Spinal cord (tissue), 9 donors: ENCODE measurements at regions not wholly inside any gene's neighbourhood (a gene's known extent, or its start where the extent isn't known, plus 50 kb on each side); places are given as distances from the start of the nearest gene placed in this dataset.

Experiments used
- DNase-seq, 6 donors: peaks; one replicate each; pipeline versions ENCODE4 v3.0.0 to v3.0.0-alpha.2; 2013 to 2015; ENCODE audit warnings: low spot score in 6 of 6, low read depth in 4 of 6
- H3K27ac ChIP-seq: one replicate; pipeline ENCODE4 v1.5.1; 2013; ENCODE audit warnings: low read depth, low read length, control low read depth
- H3K27me3 ChIP-seq: one replicate; pipeline ENCODE4 v1.6.1; 2013; ENCODE audit warnings: low read length; ENCODE audit not compliant: control insufficient read depth, insufficient read depth
- H3K36me3 ChIP-seq: one replicate; pipeline ENCODE4 v1.6.1; 2013; ENCODE audit warnings: low read length; ENCODE audit not compliant: control insufficient read depth, insufficient read depth
- H3K4me1 ChIP-seq: one replicate; pipeline ENCODE4 v1.6.1; 2013; ENCODE audit warnings: low read length; ENCODE audit not compliant: control insufficient read depth, insufficient read depth
- H3K4me3 ChIP-seq: one replicate; pipeline ENCODE4 v1.5.1; 2013; ENCODE audit warnings: low read depth, low read length, control low read depth
- H3K9me3 ChIP-seq: one replicate; pipeline ENCODE4 v1.6.1; 2013; ENCODE audit warnings: low read length; ENCODE audit not compliant: control insufficient read depth, insufficient read depth
- WGBS: methylation state at CpG from one replicate; pipeline ENCODE4 v1.1.5; 2013; ENCODE audit warnings: missing lambda C conversion rate; ENCODE audit not compliant: insufficient coverage; 5-methylcytosine and 5-hydroxymethylcytosine counted together
- donor health status: healthy.

DNA sequence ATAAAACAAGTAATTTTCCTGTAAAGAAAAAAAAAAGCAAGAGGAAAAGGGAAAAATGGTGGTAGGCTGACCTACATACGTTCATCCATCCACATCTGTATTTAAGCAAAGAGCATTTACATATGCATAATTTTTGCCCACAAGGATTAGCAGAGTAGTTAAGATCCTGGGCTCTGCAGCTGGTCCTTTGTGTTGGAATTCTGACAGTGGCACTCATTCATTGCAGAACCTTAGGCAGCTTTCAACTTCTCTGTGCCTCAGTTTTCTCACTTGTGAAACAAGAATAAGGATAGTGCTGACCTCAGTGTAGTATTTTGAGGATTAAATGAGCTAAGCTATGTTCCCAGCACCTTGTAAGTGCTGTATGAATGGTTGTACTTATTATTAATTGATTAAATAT is 211.3 kb downstream of the ARL4C start:
- DNase-seq: peak in 2 of 6 donors; percentile 54 to 59
- no peaks in the 10 kb centered on the region for H3K27me3 ChIP-seq
- no peak overlapping the region for H3K27ac ChIP-seq
- H3K36me3 ChIP-seq: no peaks in the 10 kb centered on the region
- H3K4me3 ChIP-seq: no peak overlapping the region
- no CpG with 5 or more reads among the region's 1 CpG for WGBS
- H3K4me1 ChIP-seq: peaks cover 5% of the 10 kb centered on the region
- H3K9me3 ChIP-seq: no peaks in the 10 kb centered on the region

DNA sequence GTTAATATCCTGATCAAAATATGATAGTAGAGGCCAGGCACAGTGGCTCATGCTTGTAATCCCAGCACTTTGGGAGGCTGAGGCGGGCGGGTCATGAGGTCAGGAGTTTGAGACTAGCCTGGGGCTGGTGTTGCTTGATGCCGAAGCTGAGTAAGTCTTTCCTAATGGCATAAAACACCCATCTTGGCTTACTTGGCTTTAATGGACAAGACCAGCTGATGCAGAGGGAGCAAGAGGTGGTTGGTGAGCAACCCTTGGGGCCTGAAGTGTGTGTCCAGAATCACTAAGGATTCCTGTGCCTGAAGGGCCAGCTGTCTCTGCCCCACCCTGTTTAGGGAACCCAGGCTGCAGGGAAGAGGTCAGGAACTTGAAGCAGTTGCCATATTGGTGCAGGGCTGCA is 217.2 kb downstream of the ARL4C start:
- Histone ChIP-seq H3K4me1 (no peaks in the 10 kb centered on the region), H3K4me3 (no peak overlapping the region), H3K27ac (no peak overlapping the region), H3K27me3 (no peaks in the 10 kb centered on the region), H3K9me3 (no peaks in the 10 kb centered on the region), H3K36me3 (no peaks in the 10 kb centered on the region)
- no peak for DNase-seq
- WGBS: 94% methylated on average over 2 of the region's 3 CpGs

- no peak overlapping the region for H3K27ac ChIP-seq
- no peak overlapping the region for H3K4me3 ChIP-seq
- H3K4me1 ChIP-seq: no peaks in the 10 kb centered on the region
- no peak for DNase-seq
- H3K9me3 ChIP-seq: no peaks in the 10 kb centered on the region
- H3K36me3 ChIP-seq: no peaks in the 10 kb centered on the region
- H3K27me3 ChIP-seq: no peaks in the 10 kb centered on the region
- WGBS: 94% methylated on average over 4 of the region's 7 CpGs
Measured at GRCh38 chr2:234278556-234279255, 218.2 kb downstream of the ARL4C start.

GRCh38 chr2:234275515-234275914 is 221.4 kb downstream of the ARL4C start:
- WGBS: 88% methylated on average over 1 of the region's 2 CpGs
- DNase-seq: no peak
- no peaks in the 10 kb centered on the region for H3K4me1 ChIP-seq
- H3K4me3 ChIP-seq: no peak overlapping the region
- H3K36me3 ChIP-seq: no peaks in the 10 kb centered on the region
- H3K27ac ChIP-seq: no peak overlapping the region
- H3K9me3 ChIP-seq: no peaks in the 10 kb centered on the region
- no peaks in the 10 kb centered on the region for H3K27me3 ChIP-seq

GRCh38 chr2:234273887-234274584 is 222.8 kb downstream of the ARL4C start:
- no peaks in the 10 kb centered on the region for H3K4me1 ChIP-seq
- WGBS: 85% methylated on average over 4 of the region's 9 CpGs

GRCh38 chr2:234272069-234272850 is 221.8 kb downstream of the SPP2 start:
- Histone ChIP-seq H3K4me3 (no peak overlapping the region), H3K27me3 (no peaks in the 10 kb centered on the region), H3K4me1 (no peaks in the 10 kb centered on the region), H3K9me3 (no peaks in the 10 kb centered on the region), H3K27ac (no peak overlapping the region), H3K36me3 (no peaks in the 10 kb centered on the region)
- WGBS: 80% methylated on average over 2 of the region's 5 CpGs
- DNase-seq: no peak

More at GRCh38 chr2:234273887-234274584, 222.8 kb downstream of the ARL4C start:
- no peak for DNase-seq
- no peak overlapping the region for H3K4me3 ChIP-seq
- H3K27ac ChIP-seq: no peak overlapping the region
- H3K9me3 ChIP-seq: no peaks in the 10 kb centered on the region
- H3K27me3 ChIP-seq: no peaks in the 10 kb centered on the region
- no peaks in the 10 kb centered on the region for H3K36me3 ChIP-seq

DNA sequence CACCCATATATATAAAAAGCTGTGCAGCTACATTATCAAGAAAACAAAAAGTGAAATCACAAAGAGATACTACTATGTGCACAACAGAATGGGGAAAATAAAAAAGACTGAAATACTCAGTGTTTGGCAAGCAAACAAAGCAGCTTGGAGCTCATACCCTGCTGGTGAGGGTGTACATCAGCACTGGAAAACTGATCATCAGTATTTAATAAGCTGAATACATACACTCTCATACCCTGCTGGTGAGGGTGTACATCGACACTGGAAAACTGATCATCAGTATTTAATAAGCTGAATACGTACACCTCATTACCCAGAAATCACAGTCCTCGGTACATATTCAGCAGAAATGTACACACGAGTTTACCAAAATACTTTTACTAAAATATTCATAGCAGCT is 220.8 kb downstream of the SPP2 start:
- H3K4me3 ChIP-seq: no peak overlapping the region
- WGBS: 73% methylated on average over 3 of the region's 4 CpGs

DNA sequence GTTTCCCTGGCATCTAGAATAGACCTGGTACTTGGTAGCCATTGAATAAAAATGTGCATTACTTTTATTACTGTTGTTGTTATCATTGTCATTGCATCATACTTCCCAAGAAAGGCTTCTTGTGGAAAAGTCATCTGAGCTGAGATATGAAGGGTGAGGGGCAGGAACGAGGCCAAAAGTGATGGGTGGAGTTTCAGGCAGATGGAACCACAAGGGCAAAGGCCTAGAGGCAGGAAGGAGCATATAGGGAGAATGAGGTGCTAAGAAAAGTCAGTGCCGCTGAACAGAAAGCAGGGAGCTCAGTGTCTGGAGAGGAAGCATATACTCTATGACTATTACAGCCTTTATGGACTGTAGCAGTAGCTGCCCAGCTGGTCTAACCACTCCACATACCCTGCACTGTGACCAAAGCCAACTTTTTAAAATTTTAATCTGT is 219.3 kb downstream of the SPP2 start:
- no peak for DNase-seq
- no peaks in the 10 kb centered on the region for H3K27me3 ChIP-seq
- H3K4me1 ChIP-seq: no peaks in the 10 kb centered on the region
- no peaks in the 10 kb centered on the region for H3K36me3 ChIP-seq
- WGBS: 92% methylated on average over 1 of the region's 2 CpGs
- no peaks in the 10 kb centered on the region for H3K9me3 ChIP-seq
- H3K4me3 ChIP-seq: no peak overlapping the region
- H3K27ac ChIP-seq: no peak overlapping the region

More for the DNA sequence above, 220.8 kb downstream of the SPP2 start:
- no peaks in the 10 kb centered on the region for H3K36me3 ChIP-seq
- no peaks in the 10 kb centered on the region for H3K27me3 ChIP-seq
- no peaks in the 10 kb centered on the region for H3K9me3 ChIP-seq
- DNase-seq: peak in 1 of 6 donors; percentile 59
- no peaks in the 10 kb centered on the region for H3K4me1 ChIP-seq
- no peak overlapping the region for H3K27ac ChIP-seq

- no peaks in the 10 kb centered on the region for H3K4me1 ChIP-seq
- no peaks in the 10 kb centered on the region for H3K9me3 ChIP-seq
- DNase-seq: no peak
- H3K27ac ChIP-seq: no peak overlapping the region
- no peaks in the 10 kb centered on the region for H3K36me3 ChIP-seq
- no peak overlapping the region for H3K4me3 ChIP-seq
- WGBS: no CpG with 5 or more reads among the region's 1 CpG
- H3K27me3 ChIP-seq: no peaks in the 10 kb centered on the region
Measured at GRCh38 chr2:234267534-234267933, 217.0 kb downstream of the SPP2 start.
